Fibroblast of lung (primary cell): ENCODE measurements at regions not wholly inside any gene's neighbourhood (a gene's known extent, or its start where the extent isn't known, plus 50 kb on each side); places are given as distances from the start of the nearest gene placed in this dataset.
"Not testable (repeated sequence)": the region's sequence is repeated elsewhere in the genome, so short reads cannot be mapped to it uniquely, and the experiment has no call there.

Experiments
- DNase-seq, 2 donors: peaks; one replicate each; pipeline versions ENCODE4 v3.0.0 to v3.0.0-alpha.2; 2010; ENCODE audit warnings: low read depth in 2 of 2
- H2AFZ ChIP-seq: 2 replicates; pipeline ENCODE4 v1.5.1; 2012; ENCODE audit warnings: low read length, control low read depth, inconsistent platforms
- H3K27ac ChIP-seq: 2 replicates; pipeline ENCODE4 v1.5.1; 2011; ENCODE audit warnings: low read length, control low read depth; ENCODE audit not compliant: insufficient read depth
- H3K27me3 ChIP-seq: 2 replicates; pipeline ENCODE4 v1.5.1; 2011; ENCODE audit warnings: mild to moderate bottlenecking, low read length; ENCODE audit not compliant: control insufficient read depth, insufficient read depth
- H3K36me3 ChIP-seq: 2 replicates; pipeline ENCODE4 v1.5.1; 2011; ENCODE audit warnings: low read length; ENCODE audit not compliant: control insufficient read depth, insufficient read depth
- H3K4me1 ChIP-seq: 2 replicates; pipeline ENCODE4 v1.5.1; 2011; ENCODE audit warnings: low read length; ENCODE audit not compliant: control insufficient read depth, insufficient read depth; ENCODE audit errors: extremely low read depth
- H3K4me2 ChIP-seq: 2 replicates; pipeline ENCODE4 v1.5.1; 2011; ENCODE audit warnings: low read length, control low read depth; ENCODE audit not compliant: insufficient read depth; ENCODE audit errors: extremely low read depth
- H3K4me3 ChIP-seq, 4 experiments: fragments of 200-600 bp in 1 of 4; sonication (generic) in 1 of 4; replicated peaks in 1 of 4; 2 replicates each; pipeline ENCODE4 v1.5.1; 2011 to 2016; ENCODE audit warnings: low read length in 4 of 4, low read depth in 3 of 4, mild to moderate bottlenecking in 3 of 4, control low read depth in 2 of 4, inconsistent platforms in 1 of 4, mixed read lengths in 1 of 4; ENCODE audit not compliant: insufficient read depth in 1 of 4; ENCODE audit errors: control extremely low read depth in 1 of 4
- H3K79me2 ChIP-seq: 2 replicates; pipeline ENCODE4 v1.5.1; 2012; ENCODE audit warnings: mild to moderate bottlenecking, low read length, inconsistent platforms; ENCODE audit not compliant: control insufficient read depth, insufficient read depth
- H3K9ac ChIP-seq: 2 replicates; pipeline ENCODE4 v1.5.1; 2011; ENCODE audit warnings: mild to moderate bottlenecking, low read length, control low read depth; ENCODE audit not compliant: insufficient read depth
- H3K9me3 ChIP-seq: 2 replicates; pipeline ENCODE4 v1.5.1; 2012; ENCODE audit warnings: low read depth, low read length; ENCODE audit not compliant: control insufficient read depth, insufficient read depth
- H4K20me1 ChIP-seq: 2 replicates; pipeline ENCODE4 v1.5.1; 2011; ENCODE audit warnings: low read length; ENCODE audit not compliant: control insufficient read depth, insufficient read depth; ENCODE audit errors: extremely low read depth
- CTCF ChIP-seq, 2 donors: IDR thresholded peaks in 1 of 2; conservative IDR thresholded peaks in 1 of 2; 1 replicate in 1 of 2; 2 replicates in 1 of 2; pipeline ENCODE4 v1.5.1; 2011 to 2012; ENCODE audit warnings: low read length in 2 of 2, control low read depth in 1 of 2, inconsistent platforms in 1 of 2, low read depth in 1 of 2, mild to moderate bottlenecking in 1 of 2
- EZH2 ChIP-seq: IDR thresholded peaks from 2 replicates; pipeline ENCODE4 v1.5.1; 2012; ENCODE audit warnings: low read length, control low read depth, mild to moderate bottlenecking; ENCODE audit errors: missing control alignments

- Histone ChIP-seq H3K9ac (no peak overlapping the region), H3K4me1 (no peaks in the 10 kb centered on the region), H3K4me2 (no peak overlapping the region), H4K20me1 (no peaks in the 10 kb centered on the region), H3K27ac (no peak overlapping the region), H2AFZ (no peak overlapping the region), H3K4me3 (no peak overlapping the region), H3K79me2 (no peaks in the 10 kb centered on the region), H3K27me3 (no peaks in the 10 kb centered on the region), H3K36me3 (no peaks in the 10 kb centered on the region), H3K9me3 (no peaks in the 10 kb centered on the region)
- no peak for DNase-seq
- TF ChIP-seq CTCF (conservative IDR thresholded peaks at IDR 0.05 in 1 of 2, IDR thresholded peaks at IDR 0.05 in 1 of 2; ENCODE audit: low read depth in 1 of 2, low read length in 2 of 2) (no peak), EZH2 (no peak)
These were observed 190.9 kb upstream of the TBL1XR1 start for GRCh38 chr3:177388209-177388608.

GRCh38 chr3:177394231-177395024 is 197.1 kb upstream of the TBL1XR1 start:
- H3K9me3 ChIP-seq, H3K4me2 ChIP-seq, H2AFZ ChIP-seq, DNase-seq, H3K27me3 ChIP-seq, H3K79me2 ChIP-seq, H4K20me1 ChIP-seq, H3K36me3 ChIP-seq, H3K27ac ChIP-seq, H3K4me1 ChIP-seq, H3K9ac ChIP-seq, H3K4me3 ChIP-seq: not testable (repeated sequence)

- Histone ChIP-seq H4K20me1 (no peaks in the 10 kb centered on the region), H3K4me2 (no peak overlapping the region), H3K4me1 (no peaks in the 10 kb centered on the region), H3K9me3 (no peaks in the 10 kb centered on the region), H3K27me3 (no peaks in the 10 kb centered on the region), H2AFZ (no peak overlapping the region), H3K36me3 (no peaks in the 10 kb centered on the region), H3K4me3 (no peak overlapping the region), H3K79me2 (no peaks in the 10 kb centered on the region), H3K9ac (no peak overlapping the region), H3K27ac (no peak overlapping the region)
- DNase-seq: no peak
- TF ChIP-seq CTCF (conservative IDR thresholded peaks at IDR 0.05 in 1 of 2, IDR thresholded peaks at IDR 0.05 in 1 of 2; ENCODE audit: low read depth in 1 of 2, low read length in 2 of 2) (no peak), EZH2 (no peak)
These were observed 199.5 kb upstream of the TBL1XR1 start for GRCh38 chr3:177396733-177397132.
